ENCODE measurements at regions not wholly inside any gene's neighbourhood (a gene's known extent, or its start where the extent isn't known, plus 50 kb on each side); places are given as distances from the start of the nearest gene placed in this dataset.
"Not testable (repeated sequence)": the region's sequence is repeated elsewhere in the genome, so short reads cannot be mapped to it uniquely, and the experiment has no call there.

- no peak for TF ChIP-seq HMGN3 (IDR thresholded peaks at IDR 0.05; ENCODE audit: borderline replicate concordance, extremely low read depth, insufficient read length, low read depth, low read length)
Measured at GRCh38 chr4:16413814-16414555, 187.7 kb upstream of the TAPT1 start (continued).

- H3K79me2 ChIP-seq (ENCODE audit: control insufficient read depth, insufficient read depth, low read length) = no peaks in the 10 kb centered on the region
- H3K9me3 ChIP-seq (replicated peaks; ENCODE audit: control insufficient read depth, insufficient read depth, low read depth, low read length) = no peaks in the 10 kb centered on the region
- DNase-seq (ENCODE audit: extremely low read depth in 1 of 4, low spot score in 3 of 4) (no peak), FAIRE-seq (no peak), ATAC-seq (no peak)
- peaks cover 0 to 4% of the 10 kb centered on the region in 2 experiments; a peak in 4 of 5 replicates for H3K27me3 ChIP-seq (ENCODE audit: control insufficient read depth in 2 of 2, insufficient read depth in 2 of 2, low read length in 2 of 2)
- intact Hi-C loops (cut with micrococcal nuclease) (no loop called here), in situ Hi-C loops (cut with MboI) (no loop called here)
- no TSS peak for BruUV-seq (replicated peaks)
- no peaks in the 10 kb centered on the region for H3K36me3 ChIP-seq (ENCODE audit: control insufficient read depth, insufficient read depth, low read length)
- no peak overlapping the region for H2AFZ ChIP-seq (ENCODE audit: low read depth, low read length)
- no peak overlapping the region for H3K27ac ChIP-seq (ENCODE audit: extremely low read depth, low read depth, low read length)
- H3K9ac ChIP-seq (ENCODE audit: insufficient read depth in 1 of 2, low read depth in 2 of 2, low read length in 2 of 2) = no peak overlapping the region
- H4K20me1 ChIP-seq (replicated peaks; ENCODE audit: control insufficient read depth, insufficient read depth, low read length) = no peaks in the 10 kb centered on the region; the same call in 1 of the 2 replicates
- H3K4me1 ChIP-seq (replicated peaks in 1 of 2; ENCODE audit: control insufficient read depth in 2 of 2, insufficient read depth in 2 of 2, low read length in 2 of 2) = no peaks in the 10 kb centered on the region
- POLR2A ChIA-PET = no interaction called here
- H3K9me1 ChIP-seq (ENCODE audit: control insufficient read depth, insufficient read depth, low read length) = no peaks in the 10 kb centered on the region
- CTCF ChIA-PET (ENCODE audit: low intra/inter-chr PET ratio) = no interaction called here
- H3K4me3 ChIP-seq = no peak overlapping the region
- H3K4me2 ChIP-seq (ENCODE audit: insufficient read depth, low read length) = no peak overlapping the region
- TF ChIP-seq ZNF780A (CRISPR knock-in tag; IDR thresholded peaks at IDR 0.05) (no peak), SRF (CRISPR knock-in tag; IDR thresholded peaks at IDR 0.05) (no peak), ARID4B (CRISPR knock-in tag; IDR thresholded peaks at IDR 0.05) (no peak), POLR2B (IDR thresholded peaks at IDR 0.05; ENCODE audit: low read depth, partially characterized antibody) (no peak), ETV5 (CRISPR knock-in tag; IDR thresholded peaks at IDR 0.05; ENCODE audit: low read depth) (no peak), SMAD2 (IDR thresholded peaks at IDR 0.05; ENCODE audit: low read depth, low read length) (no peak)
- WGBS (ENCODE audit: insufficient coverage, low coverage, missing lambda C conversion rate) = 0% methylated on average over 4 of the region's 4 CpGs
Measured at GRCh38 chr4:16411501-16412085, 185.3 kb upstream of the TAPT1 start.

- intact Hi-C loops (cut with micrococcal nuclease); H3K9me3 ChIP-seq (replicated peaks; ENCODE audit: control insufficient read depth, insufficient read depth, low read depth, low read length); ATAC-seq; H3K9me1 ChIP-seq (ENCODE audit: control insufficient read depth, insufficient read depth, low read length); DNase-seq (ENCODE audit: extremely low read depth in 1 of 4, low spot score in 3 of 4); H3K27me3 ChIP-seq (ENCODE audit: control insufficient read depth in 2 of 2, insufficient read depth in 2 of 2, low read length in 2 of 2); H3K4me3 ChIP-seq; H3K9ac ChIP-seq (ENCODE audit: insufficient read depth in 1 of 2, low read depth in 2 of 2, low read length in 2 of 2); FAIRE-seq; in situ Hi-C loops (cut with MboI); H2AFZ ChIP-seq (ENCODE audit: low read depth, low read length); H3K79me2 ChIP-seq (ENCODE audit: control insufficient read depth, insufficient read depth, low read length); H3K4me2 ChIP-seq (ENCODE audit: insufficient read depth, low read length); H3K27ac ChIP-seq (ENCODE audit: extremely low read depth, low read depth, low read length); BruUV-seq (replicated peaks); H3K36me3 ChIP-seq (ENCODE audit: control insufficient read depth, insufficient read depth, low read length); H4K20me1 ChIP-seq (replicated peaks; ENCODE audit: control insufficient read depth, insufficient read depth, low read length); H3K4me1 ChIP-seq (replicated peaks in 1 of 2; ENCODE audit: control insufficient read depth in 2 of 2, insufficient read depth in 2 of 2, low read length in 2 of 2); CTCF ChIA-PET (ENCODE audit: low intra/inter-chr PET ratio); POLR2A ChIA-PET: not testable (repeated sequence)
- WGBS (ENCODE audit: insufficient coverage, low coverage, missing lambda C conversion rate) = no CpG with 5 or more reads among the region's 32 CpGs
Measured at GRCh38 chr4:16393216-16393615, 166.9 kb upstream of the TAPT1 start.
